Left ventricle myocardium inferior (tissue), 1 donor: ENCODE measurements at regions not wholly inside any gene's neighbourhood (a gene's known extent, or its start where the extent isn't known, plus 50 kb on each side); places are given as distances from the start of the nearest gene placed in this dataset.
"Not testable (repeated sequence)": the region's sequence is repeated elsewhere in the genome, so short reads cannot be mapped to it uniquely, and the experiment has no call there.

Experiments used
- DNase-seq: peaks from one replicate; pipeline ENCODE4 v3.0.0-alpha.2; 2020
- H3K27ac ChIP-seq: fragments of 200-600 bp; replicated peaks from 2 replicates; pipeline ENCODE4 v1.8.0; 2021
- H3K27me3 ChIP-seq: fragments of 200-600 bp; 2 replicates; pipeline ENCODE4 v1.8.0; 2021; ENCODE audit warnings: low read depth
- H3K36me3 ChIP-seq: fragments of 200-600 bp; 2 replicates; pipeline ENCODE4 v1.8.0; 2021
- H3K4me1 ChIP-seq: fragments of 200-600 bp; 2 replicates; pipeline ENCODE4 v1.8.0; 2021
- H3K4me3 ChIP-seq: fragments of 200-600 bp; 2 replicates; pipeline ENCODE4 v1.8.0; 2021; ENCODE audit warnings: mild to moderate bottlenecking, moderate library complexity
- H3K9me3 ChIP-seq: fragments of 200-600 bp; replicated peaks from 2 replicates; pipeline ENCODE4 v1.8.0; 2021
- CTCF ChIP-seq: fragments of 200-600 bp; IDR thresholded peaks from 2 replicates; pipeline ENCODE4 v1.8.0; 2021; ENCODE audit warnings: antibody characterized with exemption, mild to moderate bottlenecking, borderline replicate concordance
- intact Hi-C: fragments of 100-400 bp; cut with micrococcal nuclease; formaldehyde crosslinking; loops from one replicate; pipeline ENCODE4 v1.11.0; 2022
- donor health status: DM: no; HTN: yes; CAD: no; lungs with severe emphysema.

- no peaks in the 10 kb centered on the region for H3K4me1 ChIP-seq
- no peak overlapping the region for H3K4me3 ChIP-seq
- H3K36me3 ChIP-seq = no peaks in the 10 kb centered on the region
- intact Hi-C loops = no loop called here
- DNase-seq = no peak
- TF ChIP-seq CTCF = no peak
- H3K27me3 ChIP-seq = no peaks in the 10 kb centered on the region
- no peak overlapping the region for H3K27ac ChIP-seq
- no peaks in the 10 kb centered on the region for H3K9me3 ChIP-seq
Observed at GRCh38 chr1:199029401-199029800, 390.6 kb downstream of the PTPRC start.

GRCh38 chr1:199029855-199030254, 391.0 kb downstream of the PTPRC start:
- no peaks in the 10 kb centered on the region for H3K36me3 ChIP-seq
- intact Hi-C loops = no loop called here
- no peak for TF ChIP-seq CTCF
- H3K27ac ChIP-seq = no peak overlapping the region
- no peaks in the 10 kb centered on the region for H3K9me3 ChIP-seq
- no peak overlapping the region for H3K4me3 ChIP-seq
- no peak for DNase-seq
- H3K27me3 ChIP-seq = no peaks in the 10 kb centered on the region
- no peaks in the 10 kb centered on the region for H3K4me1 ChIP-seq

- H3K27me3 ChIP-seq, DNase-seq, H3K36me3 ChIP-seq, intact Hi-C loops, H3K4me1 ChIP-seq, H3K4me3 ChIP-seq, H3K27ac ChIP-seq, H3K9me3 ChIP-seq: not testable (repeated sequence)
Observed at GRCh38 chr1:199030541-199030940, 391.7 kb downstream of the PTPRC start.

GRCh38 chr1:199031170-199031569, 392.3 kb downstream of the PTPRC start:
- DNase-seq, H3K4me1 ChIP-seq, H3K27me3 ChIP-seq, H3K4me3 ChIP-seq, H3K9me3 ChIP-seq, H3K27ac ChIP-seq, H3K36me3 ChIP-seq, intact Hi-C loops: not testable (repeated sequence)

- not testable (repeated sequence) for H3K36me3 ChIP-seq, H3K4me3 ChIP-seq
Observed at GRCh38 chr1:199032479-199032878, 393.6 kb downstream of the PTPRC start.

GRCh38 chr1:199033661-199034060, 394.8 kb downstream of the PTPRC start:
- intact Hi-C loops = no loop called here
- TF ChIP-seq CTCF = no peak
- H3K36me3 ChIP-seq = no peaks in the 10 kb centered on the region
- no peak overlapping the region for H3K4me3 ChIP-seq
- peaks cover 7% of the 10 kb centered on the region for H3K4me1 ChIP-seq
- DNase-seq = no peak
- H3K9me3 ChIP-seq = no peaks in the 10 kb centered on the region
- H3K27me3 ChIP-seq = no peaks in the 10 kb centered on the region
- H3K27ac ChIP-seq = no peak overlapping the region

More at GRCh38 chr1:199032479-199032878, 393.6 kb downstream of the PTPRC start:
- H3K4me1 ChIP-seq, H3K9me3 ChIP-seq, H3K27me3 ChIP-seq, intact Hi-C loops, DNase-seq, H3K27ac ChIP-seq: not testable (repeated sequence)

GRCh38 chr1:199038156-199038555, 399.3 kb downstream of the PTPRC start:
- no peaks in the 10 kb centered on the region for H3K36me3 ChIP-seq
- peaks cover 7% of the 10 kb centered on the region for H3K4me1 ChIP-seq
- no peak overlapping the region for H3K27ac ChIP-seq
- H3K4me3 ChIP-seq = no peak overlapping the region
- intact Hi-C loops = no loop called here
- no peaks in the 10 kb centered on the region for H3K9me3 ChIP-seq
- no peak for DNase-seq
- TF ChIP-seq CTCF = no peak
- no peaks in the 10 kb centered on the region for H3K27me3 ChIP-seq
